GM19467 (cell line): ENCODE measurements at regions not wholly inside any gene's neighbourhood (a gene's known extent, or its start where the extent isn't known, plus 50 kb on each side); places are given as distances from the start of the nearest gene placed in this dataset.
"Not testable (repeated sequence)": the region's sequence is repeated elsewhere in the genome, so short reads cannot be mapped to it uniquely, and the experiment has no call there.

Source experiments
- ATAC-seq: cut with Tn5 transposase; IDR thresholded peaks from one replicate; pipeline ENCODE4 v1.9.1; 2021; ENCODE audit warnings: mild to moderate bottlenecking, moderate library complexity; ENCODE audit not compliant: unreplicated experiment

DNA sequence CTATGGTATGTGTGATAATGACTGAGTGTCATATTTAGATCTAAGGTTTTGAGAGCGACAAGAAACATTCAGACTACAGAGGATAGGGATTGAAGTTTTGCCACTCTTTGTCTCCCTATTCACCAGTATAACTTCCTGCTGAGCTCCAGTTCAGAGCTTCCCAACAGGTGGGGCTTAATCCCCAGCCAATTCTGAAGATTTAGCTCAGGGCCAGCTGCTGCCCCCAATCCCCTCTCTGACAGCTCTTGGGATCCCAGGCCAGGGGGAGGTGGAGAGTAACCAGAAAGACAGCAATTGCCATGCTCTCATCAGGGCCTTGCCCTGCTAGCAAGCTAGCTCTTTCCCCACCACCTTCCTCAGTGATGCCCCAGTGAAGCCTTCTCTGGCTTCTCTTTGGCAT, 57.8 kb downstream of the TRIL start:
- ATAC-seq = no peak

DNA sequence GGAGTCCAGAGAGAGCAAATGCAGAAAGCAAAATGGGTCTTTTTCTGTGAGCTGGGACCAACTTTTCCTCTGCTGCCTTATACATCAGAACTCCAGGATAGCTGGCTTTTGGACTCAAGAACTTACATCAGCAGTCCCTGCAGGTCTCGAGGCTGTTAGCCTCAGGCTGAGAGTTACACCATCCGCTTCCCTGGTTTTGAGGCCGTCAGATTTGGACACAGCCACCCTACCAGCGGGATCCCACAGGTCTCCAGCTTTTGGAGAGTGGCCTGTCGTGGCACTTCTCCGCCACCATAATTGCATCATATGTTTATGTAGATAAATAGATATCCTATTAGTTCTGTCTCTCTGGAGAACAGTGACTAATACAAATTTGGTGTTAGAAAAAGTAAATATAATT, 64.2 kb downstream of the TRIL start:
- ATAC-seq = no peak

DNA sequence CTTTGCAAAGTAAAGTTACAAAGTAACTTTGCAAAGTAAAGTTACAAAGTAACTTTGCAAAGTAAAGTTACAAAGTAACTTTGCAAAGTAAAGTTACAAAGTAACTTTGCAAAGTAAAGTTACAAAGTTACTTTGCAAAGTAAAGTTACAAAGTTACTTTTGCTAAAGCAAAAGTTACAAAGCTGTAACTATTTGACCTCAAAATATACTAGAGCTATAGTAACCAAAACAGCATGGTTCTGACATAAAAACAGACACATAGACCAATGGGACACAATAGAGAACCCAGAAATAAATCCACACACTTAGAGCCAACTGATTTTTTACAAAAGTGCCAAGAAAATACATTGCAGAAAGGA, 66.3 kb downstream of the TRIL start:
- not testable (repeated sequence) for ATAC-seq

DNA sequence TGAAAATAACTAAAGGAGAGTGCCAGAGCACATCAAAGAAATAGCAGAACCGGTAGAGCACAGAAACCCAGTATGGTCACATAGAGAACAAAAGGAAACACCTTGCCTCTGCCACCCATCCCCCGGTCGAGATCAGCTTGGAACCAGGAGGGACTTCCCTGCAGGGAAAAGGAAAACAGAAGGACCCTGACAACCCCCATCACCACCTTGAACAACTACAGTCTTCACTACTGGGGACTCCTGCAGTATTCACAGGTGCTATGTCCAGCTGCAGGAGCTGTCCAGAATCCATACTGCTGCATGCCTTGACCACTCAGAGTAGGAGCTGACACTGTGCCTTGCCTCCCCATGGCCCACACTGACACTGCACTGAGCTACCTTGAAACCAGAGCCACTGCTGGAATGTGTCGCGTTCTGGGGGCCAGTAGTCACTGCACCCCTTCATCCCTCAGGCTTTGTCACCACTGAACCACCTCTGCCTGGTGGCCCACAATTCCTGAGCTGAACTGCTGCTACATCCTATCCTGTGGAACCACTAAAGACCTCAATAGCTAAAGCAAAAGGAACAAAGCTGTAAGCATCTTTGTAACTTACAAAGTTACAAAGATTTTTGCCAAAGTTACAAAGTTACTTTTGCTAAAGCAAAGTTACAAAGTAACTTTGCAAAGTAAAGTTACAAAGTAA, 66.8 kb downstream of the TRIL start:
- ATAC-seq = no peak

DNA sequence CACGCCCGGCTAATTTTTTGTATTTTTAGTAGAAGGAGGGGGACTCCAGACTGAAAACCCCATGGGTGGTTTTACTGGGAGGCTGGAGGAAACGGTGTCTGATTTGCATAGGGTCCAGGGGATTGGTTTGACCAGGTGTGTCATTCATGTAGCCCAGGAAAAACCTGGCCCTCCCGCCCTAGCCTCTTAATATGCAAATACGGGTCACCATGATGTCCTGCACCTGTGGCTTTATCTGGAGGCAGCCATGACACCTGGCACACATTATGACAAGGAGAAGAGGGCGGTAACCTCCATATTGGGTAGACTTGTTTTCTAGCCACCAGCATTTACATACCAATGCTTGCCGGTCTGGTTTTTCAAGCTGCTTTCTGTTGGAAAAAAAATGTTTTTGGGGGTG, 68.0 kb downstream of the TRIL start:
- peak; percentile 67 for ATAC-seq

DNA sequence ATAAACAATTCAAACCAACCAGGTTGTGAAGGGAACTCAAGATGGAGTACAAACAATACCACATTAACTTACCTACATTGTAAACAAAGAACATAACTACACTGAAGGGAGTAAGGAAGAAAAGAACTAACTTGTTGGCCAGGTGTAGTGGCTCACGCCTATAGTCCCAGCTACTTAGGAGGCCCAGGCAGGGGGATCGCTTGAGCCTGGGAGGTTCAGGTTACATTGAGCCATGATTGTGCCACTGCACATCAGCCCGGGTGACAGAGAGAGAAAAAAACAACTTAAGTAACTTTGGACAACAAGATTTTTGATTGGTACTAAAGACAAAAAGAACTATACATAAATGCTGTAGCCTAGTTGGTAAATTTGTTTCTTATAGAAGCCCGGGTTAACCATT, 68.8 kb downstream of the TRIL start:
- no peak for ATAC-seq

DNA sequence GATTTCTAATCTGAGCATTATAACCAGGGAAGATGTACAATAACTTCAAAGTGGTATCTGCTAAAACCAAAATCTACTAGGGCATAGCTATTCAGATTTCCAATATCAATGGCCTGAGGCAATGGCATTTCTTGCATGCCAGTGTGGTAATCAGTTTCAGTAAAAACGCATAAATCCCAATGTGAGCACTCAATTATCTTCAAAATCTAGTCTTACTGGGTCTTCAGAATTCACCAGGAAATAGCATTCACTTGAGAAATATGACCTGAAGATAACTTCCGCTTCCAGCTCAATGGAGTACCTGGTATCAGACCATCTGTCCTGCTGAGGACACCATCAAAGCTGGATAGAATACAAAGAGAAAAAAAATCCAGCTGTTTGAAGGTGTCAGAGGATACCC, 72.4 kb downstream of the TRIL start:
- no peak for ATAC-seq

DNA sequence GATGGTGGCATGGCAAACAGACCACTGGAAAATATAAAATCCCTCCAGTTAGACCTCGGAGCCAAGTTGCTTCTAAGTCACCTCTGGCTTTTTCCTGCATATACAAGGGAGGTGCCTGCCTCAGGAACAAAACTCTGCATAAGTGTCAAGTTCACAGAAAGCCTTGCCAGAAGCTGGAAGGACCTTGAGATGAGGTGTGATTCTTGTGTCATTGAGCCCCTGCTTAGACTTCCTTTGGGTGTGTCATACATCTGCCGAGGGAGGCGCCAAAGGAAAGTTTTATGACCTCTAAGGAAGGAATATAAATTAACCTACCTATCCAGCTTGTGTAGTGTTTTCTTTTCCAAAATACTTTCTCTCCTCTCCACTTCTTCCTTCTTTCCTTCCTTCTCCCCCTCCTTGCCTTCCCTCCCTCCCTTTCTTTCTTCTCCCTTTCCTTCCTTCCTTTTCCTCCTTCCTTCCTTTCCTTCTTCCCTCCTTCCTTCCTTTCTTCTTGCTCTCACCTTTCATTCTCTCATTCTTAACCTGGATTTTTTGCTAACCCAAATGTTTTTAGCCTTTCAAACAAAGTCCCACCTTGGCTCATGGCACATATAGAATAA, 75.2 kb downstream of the TRIL start:
- no peak for ATAC-seq

DNA sequence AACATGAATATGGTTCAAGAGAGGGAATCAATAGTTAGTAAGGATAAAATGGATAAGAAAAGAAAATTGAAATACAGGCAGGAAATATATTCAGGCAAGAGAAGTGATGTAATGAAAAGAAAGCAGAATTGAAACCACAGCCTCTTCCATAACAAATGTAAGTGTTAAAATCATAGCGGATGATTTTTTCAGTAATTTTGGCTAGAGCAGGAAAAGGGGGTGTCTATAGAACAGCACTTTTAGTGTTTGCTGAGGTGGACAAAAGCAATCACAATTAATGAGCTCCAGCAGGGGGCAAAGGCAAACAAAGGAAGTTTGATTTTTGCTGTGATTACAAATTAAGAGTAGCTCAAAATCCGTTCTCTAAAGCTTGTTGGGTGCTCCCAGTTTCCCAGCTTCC, 79.0 kb downstream of the TRIL start:
- ATAC-seq = no peak

DNA sequence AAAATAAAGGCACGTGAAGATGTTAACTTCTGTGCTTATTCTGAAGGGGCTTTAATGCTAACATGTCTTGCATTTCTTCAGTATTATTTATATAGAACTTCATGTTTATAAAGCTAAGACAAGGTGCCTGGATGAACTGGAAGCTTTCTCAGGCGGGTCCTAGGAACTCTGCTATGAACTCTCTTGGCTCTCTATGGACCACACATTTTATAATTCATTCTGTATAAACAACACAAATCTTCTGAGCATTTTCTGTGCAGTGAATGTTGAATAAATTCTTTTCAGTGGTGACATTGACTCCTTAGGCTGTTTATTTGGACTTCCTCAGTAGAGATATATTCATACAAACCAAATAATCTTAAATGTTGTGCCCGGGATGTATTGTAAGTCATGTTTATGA, 79.6 kb downstream of the TRIL start:
- ATAC-seq = no peak
